ENCODE measurements at regions not wholly inside any gene's neighbourhood (a gene's known extent, or its start where the extent isn't known, plus 50 kb on each side); places are given as distances from the start of the nearest gene placed in this dataset.

GRCh38 chr5:171622010-171622409 lies 163.6 kb upstream of the SMIM23 start:
- Histone ChIP-seq H3K4me3 (no peak overlapping the region), H3K9me2 (ENCODE audit: insufficient read depth) (no peaks in the 10 kb centered on the region), H3K36me3 (ENCODE audit: low read depth) (no peaks in the 10 kb centered on the region), H3K4me1 (replicated peaks; ENCODE audit: insufficient read depth) (no peaks in the 10 kb centered on the region), H2AFZ (no peak overlapping the region), H4K20me1 (ENCODE audit: insufficient read depth) (no peaks in the 10 kb centered on the region), H3F3A (ENCODE audit: insufficient read depth, low read depth) (no peaks in the 10 kb centered on the region), H3K27me3 (ENCODE audit: insufficient read depth, low read depth) (no peaks in the 10 kb centered on the region), H3K27ac (no peak overlapping the region), H3K4me2 (no peak overlapping the region), H3K79me2 (ENCODE audit: low read depth) (no peaks in the 10 kb centered on the region), H3K9me3 (ENCODE audit: insufficient read depth, low read depth) (no peaks in the 10 kb centered on the region)
- ChIA-PET CTCF (no interaction called here), POLR2A (ENCODE audit: unreplicated experiment) (no interaction called here)
- no peak for TF ChIP-seq CTCF (conservative IDR thresholded peaks at IDR 0.05)
- TF ChIP-seq EZH2 (IDR thresholded peaks at IDR 0.05; ENCODE audit: low read depth) = no peak
- intact Hi-C loops (cut with micrococcal nuclease; ENCODE audit: unreplicated experiment) = no loop called here
- BruUV-seq (replicated peaks) = no TSS peak
- DNase-seq = no peak

GRCh38 chr5:171623107-171623506 lies 162.5 kb upstream of the SMIM23 start:
- H3K4me3 ChIP-seq = no peak overlapping the region
- H3K36me3 ChIP-seq (ENCODE audit: low read depth) = no peaks in the 10 kb centered on the region
- H3K9me3 ChIP-seq (ENCODE audit: insufficient read depth, low read depth) = no peaks in the 10 kb centered on the region
- H2AFZ ChIP-seq = no peak overlapping the region
- DNase-seq = no peak
- intact Hi-C loops (cut with micrococcal nuclease; ENCODE audit: unreplicated experiment) = no loop called here
- H3K4me1 ChIP-seq (replicated peaks; ENCODE audit: insufficient read depth) = no peaks in the 10 kb centered on the region
- H3F3A ChIP-seq (ENCODE audit: insufficient read depth, low read depth) = no peaks in the 10 kb centered on the region
- H3K79me2 ChIP-seq (ENCODE audit: low read depth) = no peaks in the 10 kb centered on the region
- POLR2A ChIA-PET (ENCODE audit: unreplicated experiment) = no interaction called here
- no TSS peak for BruUV-seq (replicated peaks)
- no peaks in the 10 kb centered on the region for H3K9me2 ChIP-seq (ENCODE audit: insufficient read depth)
- H3K4me2 ChIP-seq = no peak overlapping the region
- H3K27me3 ChIP-seq (ENCODE audit: insufficient read depth, low read depth) = no peaks in the 10 kb centered on the region
- H3K27ac ChIP-seq = no peak overlapping the region
- H4K20me1 ChIP-seq (ENCODE audit: insufficient read depth) = no peaks in the 10 kb centered on the region
- TF ChIP-seq CTCF (conservative IDR thresholded peaks at IDR 0.05) = no peak
- no peak for TF ChIP-seq EZH2 (IDR thresholded peaks at IDR 0.05; ENCODE audit: low read depth)
- CTCF ChIA-PET = no interaction called here

- H3K4me2 ChIP-seq = no peak overlapping the region
Measured at GRCh38 chr5:171623551-171624097, 162.0 kb upstream of the SMIM23 start.

More at GRCh38 chr5:171623551-171624097, 162.0 kb upstream of the SMIM23 start:
- no peak for TF ChIP-seq EZH2 (IDR thresholded peaks at IDR 0.05; ENCODE audit: low read depth)
- TF ChIP-seq CTCF (conservative IDR thresholded peaks at IDR 0.05) = no peak
- Histone ChIP-seq H4K20me1 (ENCODE audit: insufficient read depth) (no peaks in the 10 kb centered on the region), H3K36me3 (ENCODE audit: low read depth) (no peaks in the 10 kb centered on the region), H3F3A (ENCODE audit: insufficient read depth, low read depth) (no peaks in the 10 kb centered on the region), H3K79me2 (ENCODE audit: low read depth) (no peaks in the 10 kb centered on the region), H3K9me3 (ENCODE audit: insufficient read depth, low read depth) (no peaks in the 10 kb centered on the region), H3K27ac (no peak overlapping the region), H3K27me3 (ENCODE audit: insufficient read depth, low read depth) (no peaks in the 10 kb centered on the region), H3K4me1 (replicated peaks; ENCODE audit: insufficient read depth) (no peaks in the 10 kb centered on the region), H2AFZ (no peak overlapping the region), H3K9me2 (ENCODE audit: insufficient read depth) (no peaks in the 10 kb centered on the region), H3K4me3 (no peak overlapping the region)
- intact Hi-C loops (cut with micrococcal nuclease; ENCODE audit: unreplicated experiment) = no loop called here
- DNase-seq = no peak
- ChIA-PET POLR2A (ENCODE audit: unreplicated experiment) (no interaction called here), CTCF (no interaction called here)
- BruUV-seq (replicated peaks) = no TSS peak
